Activated CD8-positive, alpha-beta memory T cell treated with anti-CD3 and anti-CD28 coated beads, Interleukin-2, amount 50 U/mL, for 4 hours (primary cell): ENCODE measurements at regions not wholly inside any gene's neighbourhood (a gene's known extent, or its start where the extent isn't known, plus 50 kb on each side); places are given as distances from the start of the nearest gene placed in this dataset.
A peak's percentile ranks its signal among the peaks of the same experiment; 100 is the strongest.

Experiments used
- DNase-seq: peaks from one replicate; pipeline ENCODE4 v3.0.0-alpha.2; 2020

GRCh38 chr4:123575291-123575690 is 178.7 kb downstream of the SPRY1 start:
- no peak for DNase-seq

- DNase-seq = no peak
Observed at GRCh38 chr4:123577225-123577906, 180.8 kb downstream of the SPRY1 start.

GRCh38 chr4:123578276-123579029 is 181.9 kb downstream of the SPRY1 start:
- DNase-seq = no peak

GRCh38 chr4:123579961-123580360 is 183.4 kb downstream of the SPRY1 start:
- no peak for DNase-seq

GRCh38 chr4:123580981-123581664 is 184.5 kb downstream of the SPRY1 start:
- DNase-seq = no peak

GRCh38 chr4:123581802-123582201 is 185.2 kb downstream of the SPRY1 start:
- DNase-seq = no peak

GRCh38 chr4:123583043-123583442 is 186.4 kb downstream of the SPRY1 start:
- no peak for DNase-seq

- DNase-seq = no peak
Observed at GRCh38 chr4:123585111-123585510, 188.5 kb downstream of the SPRY1 start.

- no peak for DNase-seq
Observed at GRCh38 chr4:123587983-123588494, 191.4 kb downstream of the SPRY1 start.

GRCh38 chr4:123588631-123589241 is 192.1 kb downstream of the SPRY1 start:
- no peak for DNase-seq

GRCh38 chr4:123589301-123589700 is 192.7 kb downstream of the SPRY1 start:
- DNase-seq = no peak

GRCh38 chr4:123591875-123592274 is 195.3 kb downstream of the SPRY1 start:
- no peak for DNase-seq

- DNase-seq = no peak
Observed at GRCh38 chr4:123593655-123594054, 197.1 kb downstream of the SPRY1 start.

GRCh38 chr4:123596805-123597204 is 200.2 kb downstream of the SPRY1 start:
- no peak for DNase-seq

GRCh38 chr4:123597586-123597985 is 201.0 kb downstream of the SPRY1 start:
- no peak for DNase-seq

GRCh38 chr4:123598331-123598730 is 201.7 kb downstream of the SPRY1 start:
- no peak for DNase-seq

GRCh38 chr4:123599061-123599919 is 202.7 kb downstream of the SPRY1 start:
- DNase-seq = no peak

- peak; percentile 58 for DNase-seq
Observed at GRCh38 chr4:123599920-123600810, 203.6 kb downstream of the SPRY1 start.

- no peak for DNase-seq
Observed at GRCh38 chr4:123600987-123601904, 204.7 kb downstream of the SPRY1 start.

GRCh38 chr4:123602007-123602406 is 205.4 kb downstream of the SPRY1 start:
- no peak for DNase-seq
